ENCODE measurements at regions not wholly inside any gene's neighbourhood (a gene's known extent, or its start where the extent isn't known, plus 50 kb on each side); places are given as distances from the start of the nearest gene placed in this dataset.
"Not testable (repeated sequence)": the region's sequence is repeated elsewhere in the genome, so short reads cannot be mapped to it uniquely, and the experiment has no call there.

DNA sequence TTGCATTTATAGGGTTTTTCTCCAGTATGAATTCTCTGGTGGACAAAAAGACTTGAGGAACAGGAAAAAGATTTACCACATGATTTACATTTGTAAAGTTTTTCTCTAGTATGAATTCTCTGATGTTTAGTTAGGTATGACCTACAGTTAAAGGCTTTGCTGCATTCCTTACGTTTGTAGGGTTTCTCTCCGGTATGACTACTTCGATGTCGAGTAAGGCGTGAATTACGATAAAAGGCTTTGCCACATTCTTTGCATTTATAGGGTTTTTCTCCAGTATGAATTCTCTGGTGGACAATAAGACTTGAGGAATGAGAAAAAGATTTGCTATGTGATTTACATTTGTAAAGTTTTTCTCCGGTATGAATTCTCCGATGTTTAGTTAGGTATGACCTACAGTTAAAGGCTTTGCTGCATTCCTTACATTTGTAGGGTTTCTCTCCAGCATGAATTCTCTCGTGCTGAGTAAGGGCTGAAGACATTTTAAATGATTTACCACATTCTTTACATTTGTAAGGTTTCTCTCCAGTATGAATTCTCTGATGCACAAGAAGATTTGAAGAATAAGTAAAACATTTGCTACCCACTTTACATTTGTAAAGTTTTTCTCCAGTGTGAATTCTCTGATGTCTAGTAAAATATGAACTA lies 74.2 kb downstream of the AHSP start:
- TF ChIP-seq CTCF (IDR thresholded peaks at IDR 0.05); ZFX (IDR thresholded peaks at IDR 0.05; ENCODE audit: borderline replicate concordance): not testable (repeated sequence)

Data from 22Rv1 (cell line).